ENCODE measurements at regions not wholly inside any gene's neighbourhood (a gene's known extent, or its start where the extent isn't known, plus 50 kb on each side); places are given as distances from the start of the nearest gene placed in this dataset.

DNA sequence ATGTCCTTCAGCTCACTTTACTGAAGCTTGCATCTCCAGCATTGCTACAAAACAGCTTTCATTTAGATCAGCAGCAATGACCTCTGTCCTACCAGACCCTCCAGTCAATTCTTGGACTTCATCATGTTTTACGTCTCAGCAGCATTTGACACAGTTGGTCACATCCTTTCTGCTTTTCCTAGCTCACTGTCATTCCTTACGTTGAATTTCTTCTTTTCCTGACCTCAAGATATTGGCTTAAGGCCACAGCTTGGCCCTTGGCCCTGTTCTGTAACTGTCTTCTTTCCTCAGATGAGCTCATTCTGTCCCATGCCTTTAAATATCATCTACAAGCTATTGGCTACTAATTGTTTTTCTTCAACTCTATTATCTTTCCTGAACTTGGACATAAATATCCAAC is 576.2 kb upstream of the KCNMB2 start:
- TF ChIP-seq, protein P1, sequence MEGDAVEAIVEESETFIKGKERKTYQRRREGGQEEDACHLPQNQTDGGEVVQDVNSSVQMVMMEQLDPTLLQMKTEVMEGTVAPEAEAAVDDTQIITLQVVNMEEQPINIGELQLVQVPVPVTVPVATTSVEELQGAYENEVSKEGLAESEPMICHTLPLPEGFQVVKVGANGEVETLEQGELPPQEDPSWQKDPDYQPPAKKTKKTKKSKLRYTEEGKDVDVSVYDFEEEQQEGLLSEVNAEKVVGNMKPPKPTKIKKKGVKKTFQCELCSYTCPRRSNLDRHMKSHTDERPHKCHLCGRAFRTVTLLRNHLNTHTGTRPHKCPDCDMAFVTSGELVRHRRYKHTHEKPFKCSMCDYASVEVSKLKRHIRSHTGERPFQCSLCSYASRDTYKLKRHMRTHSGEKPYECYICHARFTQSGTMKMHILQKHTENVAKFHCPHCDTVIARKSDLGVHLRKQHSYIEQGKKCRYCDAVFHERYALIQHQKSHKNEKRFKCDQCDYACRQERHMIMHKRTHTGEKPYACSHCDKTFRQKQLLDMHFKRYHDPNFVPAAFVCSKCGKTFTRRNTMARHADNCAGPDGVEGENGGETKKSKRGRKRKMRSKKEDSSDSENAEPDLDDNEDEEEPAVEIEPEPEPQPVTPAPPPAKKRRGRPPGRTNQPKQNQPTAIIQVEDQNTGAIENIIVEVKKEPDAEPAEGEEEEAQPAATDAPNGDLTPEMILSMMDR (IDR thresholded peaks at IDR 0.05), result no peak
- TF ChIP-seq POLR2A (IDR thresholded peaks at IDR 0.05), result no peak

Measured in thyroid gland (tissue), 4 donors.